Hepatic stellate cell (primary cell): ENCODE measurements at regions not wholly inside any gene's neighbourhood (a gene's known extent, or its start where the extent isn't known, plus 50 kb on each side); places are given as distances from the start of the nearest gene placed in this dataset.
"Not testable (repeated sequence)": the region's sequence is repeated elsewhere in the genome, so short reads cannot be mapped to it uniquely, and the experiment has no call there.

Source experiments
- DNase-seq: peaks from one replicate; pipeline ENCODE4 v3.0.0; 2011; ENCODE audit warnings: low spot score

DNA sequence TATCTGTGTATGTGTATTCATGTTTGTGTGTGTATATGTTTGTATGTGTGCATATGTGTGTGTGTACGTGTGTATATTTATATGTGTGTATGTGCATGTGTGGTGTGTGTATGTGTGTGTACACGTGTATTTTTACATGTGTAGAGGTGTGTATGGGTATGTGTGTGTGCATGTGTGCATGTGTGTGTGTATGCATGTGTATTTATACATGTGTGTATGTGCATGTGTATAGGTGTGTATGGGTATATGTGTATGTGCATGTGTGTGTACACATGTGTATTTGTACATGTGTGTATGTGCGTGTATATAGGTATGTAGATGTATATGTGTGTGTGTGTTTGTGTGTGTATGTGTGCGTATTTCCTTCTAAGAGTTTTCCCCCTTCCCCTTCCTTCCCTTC, 207.7 kb upstream of the ATP6AP2 start:
- no peak for DNase-seq

DNA sequence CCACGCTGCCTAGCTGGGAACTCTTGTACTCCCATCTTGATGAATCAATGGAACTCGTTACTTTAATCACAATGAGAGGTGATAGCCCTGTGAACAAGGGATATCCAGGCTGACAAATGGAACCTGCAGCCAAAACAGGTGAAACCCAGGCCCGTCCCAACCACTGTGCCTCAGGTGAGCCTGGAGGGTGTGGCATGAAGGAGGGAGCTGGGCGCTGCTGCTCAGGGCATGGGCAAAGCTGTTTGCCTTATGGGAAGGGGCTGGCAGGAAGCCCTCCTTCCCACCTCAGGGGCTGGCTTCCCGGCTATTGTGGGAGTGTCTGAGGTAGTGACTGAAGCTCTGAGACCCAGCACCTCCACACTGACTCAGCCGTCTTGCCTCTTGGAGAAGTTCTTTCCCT, 209.4 kb upstream of the ATP6AP2 start:
- DNase-seq: no peak

DNA sequence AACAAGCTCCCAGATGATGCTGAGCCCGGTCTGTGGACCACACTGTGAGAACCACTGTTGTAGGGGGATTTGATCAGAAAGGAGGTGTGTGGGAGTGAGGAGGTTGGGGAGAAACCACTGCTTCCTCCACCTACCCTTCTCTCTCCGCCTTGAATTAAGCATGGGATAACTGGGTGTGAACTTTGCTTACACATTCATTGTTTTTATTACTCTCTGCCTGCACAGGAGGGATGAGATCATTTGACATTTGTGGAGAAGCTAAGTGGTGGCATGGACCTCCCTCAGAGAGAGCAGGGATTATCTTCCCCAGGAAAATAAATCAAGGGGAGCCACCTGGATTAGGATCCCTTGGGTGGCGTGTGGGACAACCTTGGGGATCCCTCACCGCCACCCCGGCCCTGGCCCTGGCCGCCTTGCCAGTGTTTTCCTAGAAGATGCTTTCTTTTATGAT, 212.1 kb upstream of the ATP6AP2 start:
- DNase-seq: no peak

DNA sequence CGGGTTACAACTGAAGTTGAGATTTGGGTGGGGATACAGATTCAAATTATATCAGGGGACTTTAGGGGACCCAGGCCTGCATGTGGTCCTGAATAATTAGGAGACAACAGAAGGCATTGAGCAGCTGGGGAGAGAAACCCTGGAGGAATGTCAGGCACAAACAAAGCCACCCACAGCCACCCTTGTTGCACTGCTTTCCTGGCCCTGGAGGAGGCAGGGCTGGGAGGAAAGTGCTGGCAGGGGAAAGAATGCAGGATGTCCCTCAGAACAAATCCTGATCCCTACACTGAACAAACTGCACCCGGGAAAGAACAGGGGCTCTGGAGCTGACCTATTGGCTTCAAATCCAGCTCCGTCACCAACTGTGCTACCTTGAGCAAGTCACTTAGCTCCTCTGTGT, 214.1 kb upstream of the ATP6AP2 start:
- DNase-seq: no peak

DNA sequence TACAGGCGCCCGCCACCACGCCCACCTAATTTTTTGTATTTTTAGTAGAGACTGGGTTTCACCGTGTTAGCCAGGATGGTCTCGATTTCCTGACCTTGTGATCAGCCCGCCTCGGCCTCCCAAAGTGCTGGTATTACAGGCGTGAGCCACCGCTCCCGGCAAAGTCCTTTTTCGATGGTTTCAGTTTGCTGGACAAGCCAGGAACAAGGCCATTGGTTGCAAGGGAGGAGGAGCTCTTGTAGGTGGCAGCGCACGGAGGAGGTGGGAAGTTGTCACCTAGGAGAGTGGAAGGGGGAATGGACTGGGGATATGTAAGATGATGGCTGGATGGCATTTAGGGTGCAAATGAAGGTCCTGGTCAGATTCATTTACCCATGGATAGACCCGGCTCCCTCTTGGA, 218.5 kb upstream of the ATP6AP2 start:
- DNase-seq: not testable (repeated sequence)

DNA sequence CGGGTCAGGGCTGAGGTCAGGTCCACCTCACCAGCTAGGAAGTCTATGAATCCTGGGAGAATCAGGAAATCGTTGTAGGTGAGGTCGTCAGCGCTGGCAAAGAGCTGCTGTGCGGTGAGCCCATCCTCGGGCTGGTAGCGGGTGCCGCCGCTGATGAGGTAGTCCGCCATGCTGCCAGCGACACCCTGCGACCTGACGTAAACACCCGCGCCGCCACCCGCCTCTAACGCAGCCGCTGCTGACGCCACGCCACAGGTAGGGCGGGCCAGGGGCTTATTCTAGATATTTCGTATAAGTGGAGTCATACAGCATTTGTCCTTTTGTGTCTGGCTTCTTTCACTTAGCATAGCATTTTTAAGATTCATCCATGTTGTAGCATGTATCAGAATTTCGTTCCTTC, 220.2 kb upstream of the ATP6AP2 start:
- DNase-seq: no peak

DNA sequence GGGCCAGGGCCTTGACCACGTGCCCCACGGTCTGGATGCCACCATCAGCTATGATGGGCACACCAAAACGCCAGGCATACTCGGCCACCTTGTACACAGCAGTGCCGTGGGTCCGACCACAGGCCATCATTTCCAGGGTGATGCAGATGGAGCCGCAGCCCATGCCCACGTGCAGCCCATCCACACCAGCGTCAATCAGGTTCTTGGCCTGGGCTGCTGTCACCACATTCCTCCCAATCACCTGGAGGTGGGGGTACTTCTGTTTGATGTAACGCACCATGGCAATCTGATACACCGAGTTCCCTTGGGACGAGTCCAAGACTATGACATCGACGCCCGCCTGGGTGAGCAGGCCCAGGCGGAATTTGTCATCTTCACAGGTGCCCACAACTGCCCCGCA, 221.2 kb upstream of the ATP6AP2 start:
- no peak for DNase-seq

DNA sequence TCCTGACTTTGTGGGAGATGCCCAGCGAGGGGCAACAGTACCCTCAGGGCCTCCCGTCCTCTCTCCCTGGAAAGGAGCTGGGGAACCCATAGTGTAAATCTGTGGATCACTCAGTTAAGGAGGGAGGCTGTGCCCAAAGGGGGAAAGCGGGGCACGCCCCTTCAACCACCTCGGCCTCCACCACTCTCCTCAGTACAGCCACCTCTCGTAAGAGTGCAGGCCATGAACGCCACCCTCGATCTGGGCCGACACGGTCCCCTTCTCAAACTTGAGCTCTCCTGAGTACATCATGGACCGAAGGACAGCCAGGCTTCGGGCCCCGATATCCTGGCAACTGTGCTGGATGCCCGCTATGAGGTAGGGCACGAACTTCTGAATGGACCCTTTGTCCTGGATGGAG, 221.8 kb upstream of the ATP6AP2 start:
- DNase-seq: no peak

DNA sequence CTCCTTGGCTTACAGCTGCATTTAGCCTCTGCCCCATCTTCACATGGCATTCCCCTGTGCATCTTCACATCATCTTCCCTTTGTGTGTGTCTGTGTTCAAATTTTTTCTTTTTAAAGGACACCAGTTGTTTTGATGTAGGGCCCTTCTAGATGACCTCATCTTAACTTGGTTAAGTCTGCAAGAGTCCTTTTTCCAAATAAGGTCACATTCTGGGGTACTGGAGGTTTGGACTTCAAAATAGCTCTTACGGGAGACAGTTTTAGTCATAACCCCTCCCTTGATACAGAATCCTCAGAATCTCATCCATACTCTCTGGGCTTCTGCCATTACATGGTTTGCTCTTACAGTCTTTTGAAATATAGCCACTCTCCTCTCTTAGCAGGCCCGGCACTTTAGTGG, 231.5 kb upstream of the ATP6AP2 start:
- no peak for DNase-seq

DNA sequence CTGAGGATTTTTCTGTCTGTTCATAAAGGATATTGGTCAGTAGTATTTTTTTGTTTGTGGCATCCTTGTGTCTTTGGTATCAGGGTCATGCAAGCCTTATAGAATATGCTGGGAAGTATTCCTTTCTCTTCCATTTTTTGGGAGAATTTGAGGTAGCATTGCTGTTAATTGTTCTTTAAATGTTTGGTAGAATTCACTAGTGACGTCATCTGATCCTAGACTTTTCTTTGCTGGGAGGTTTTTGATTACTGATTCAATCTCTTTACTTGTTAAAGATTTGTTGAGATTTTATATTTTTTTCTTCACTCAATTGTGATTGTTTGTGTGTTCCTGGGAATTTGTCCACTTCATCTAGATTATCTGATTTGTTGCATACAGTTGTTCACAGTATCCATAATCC, 234.4 kb upstream of the ATP6AP2 start:
- no peak for DNase-seq

DNA sequence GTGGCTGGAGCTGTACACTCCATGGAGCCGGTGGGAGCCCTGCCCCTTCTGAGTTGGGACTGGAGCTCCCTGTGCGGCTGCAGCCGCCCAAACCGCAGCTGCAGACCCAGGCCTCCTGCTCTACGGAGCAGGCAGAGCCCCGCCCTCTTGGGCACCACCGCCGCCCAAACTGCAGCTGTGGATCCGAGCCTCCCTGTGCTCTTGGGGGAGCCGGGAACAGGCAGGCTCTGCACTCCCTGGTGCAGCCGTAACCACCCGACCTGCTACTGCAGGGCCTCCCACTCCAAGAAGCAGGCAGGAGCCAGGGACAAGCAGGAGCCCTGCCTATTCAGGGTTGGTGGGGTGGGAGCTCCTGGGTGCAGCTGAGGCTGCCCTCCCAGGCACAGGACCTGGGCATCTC, 237.5 kb upstream of the ATP6AP2 start:
- no peak for DNase-seq

DNA sequence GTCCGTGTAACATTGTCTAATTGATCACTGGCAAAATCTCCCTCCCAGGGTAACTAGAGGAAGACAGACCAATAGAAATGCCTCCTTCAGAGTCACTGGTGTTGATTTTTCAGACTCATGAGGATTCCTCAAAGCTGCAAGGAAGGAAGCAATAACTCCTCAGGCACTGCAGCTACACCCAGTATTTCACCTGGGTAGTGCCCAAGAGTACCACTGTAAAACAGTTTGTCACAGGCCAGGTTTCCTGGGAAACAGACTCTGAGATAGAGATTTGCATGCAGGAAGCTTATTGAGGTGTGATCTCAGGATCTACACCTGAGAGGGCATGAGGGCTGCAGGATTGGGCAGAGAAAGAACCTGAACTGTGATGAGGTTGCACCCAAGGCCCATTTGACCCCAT, 240.7 kb upstream of the ATP6AP2 start:
- no peak for DNase-seq

DNA sequence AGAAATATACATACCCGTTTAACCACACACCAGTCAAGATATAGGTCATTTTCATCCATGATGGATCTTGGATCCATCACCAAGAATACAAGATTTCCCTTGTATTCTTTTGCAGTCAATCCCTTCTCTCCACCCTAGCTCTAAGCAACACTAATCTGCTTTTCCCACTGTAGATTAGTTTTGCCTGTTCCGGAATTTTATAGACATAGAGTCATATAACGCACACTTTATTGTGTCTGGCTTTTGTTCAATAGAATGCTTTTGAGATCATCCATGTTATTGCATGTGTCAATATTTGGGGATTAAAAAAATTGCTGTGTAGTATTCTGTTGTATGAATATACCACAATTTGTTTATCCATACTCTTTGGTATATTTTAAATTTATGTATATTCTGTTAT, 235.6 kb upstream of the BCOR start:
- no peak for DNase-seq

DNA sequence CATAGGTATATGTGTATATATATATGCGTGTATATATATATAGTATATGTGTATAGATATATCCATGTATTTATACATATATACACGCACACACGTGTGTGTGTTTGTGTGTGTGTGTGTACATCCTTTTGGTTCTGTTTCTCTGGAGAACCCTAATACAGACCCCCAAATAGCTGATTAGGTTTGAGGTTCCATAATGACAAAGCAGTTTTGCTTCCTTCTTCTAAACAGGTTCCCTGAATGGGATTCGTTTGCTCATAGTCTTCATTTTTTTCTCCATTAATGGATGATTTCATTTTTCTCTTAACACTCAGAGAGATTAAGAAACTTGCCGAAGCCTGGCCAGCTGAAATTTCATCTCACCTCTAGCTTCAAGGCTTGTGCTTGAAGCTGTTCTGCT, 234.0 kb upstream of the BCOR start:
- no peak for DNase-seq

DNA sequence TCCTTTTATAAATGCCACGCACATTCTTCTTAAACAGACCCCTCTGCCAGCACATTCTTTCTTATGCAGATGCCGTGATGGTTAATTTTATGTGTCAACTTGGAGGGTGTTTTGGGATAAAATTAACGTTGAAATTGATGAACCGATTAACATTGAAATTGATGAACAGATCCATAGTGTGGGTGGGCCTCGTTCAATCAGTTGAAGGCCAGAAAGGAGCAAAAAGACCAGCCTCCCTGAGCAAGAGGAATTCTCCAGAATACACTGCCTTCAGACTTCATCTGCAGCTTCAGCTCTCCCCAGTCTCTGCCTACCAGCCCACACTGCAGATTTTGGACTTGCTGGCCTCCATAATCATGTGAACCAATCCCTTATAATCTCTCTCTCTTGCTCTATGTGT, 233.6 kb upstream of the BCOR start:
- no peak for DNase-seq

DNA sequence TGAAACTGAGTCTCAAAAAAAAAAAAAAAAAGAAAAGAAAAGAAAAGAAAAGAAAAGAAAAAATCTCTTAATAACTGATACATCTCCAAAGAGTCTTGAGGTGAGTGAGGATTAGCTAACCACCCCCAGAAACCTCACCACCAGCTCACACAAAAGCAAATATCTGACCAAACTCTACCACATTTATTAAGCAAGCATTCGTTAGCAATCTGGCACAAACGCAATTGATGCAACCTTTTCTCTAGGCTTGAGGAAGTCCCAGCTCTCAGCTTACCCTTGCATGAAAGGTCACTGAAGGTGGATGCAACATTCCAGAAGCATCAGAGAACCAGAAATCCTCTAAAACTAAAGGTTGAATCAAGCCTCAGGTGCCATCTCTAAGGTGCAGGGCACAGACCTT, 231.9 kb upstream of the BCOR start:
- DNase-seq: no peak

DNA sequence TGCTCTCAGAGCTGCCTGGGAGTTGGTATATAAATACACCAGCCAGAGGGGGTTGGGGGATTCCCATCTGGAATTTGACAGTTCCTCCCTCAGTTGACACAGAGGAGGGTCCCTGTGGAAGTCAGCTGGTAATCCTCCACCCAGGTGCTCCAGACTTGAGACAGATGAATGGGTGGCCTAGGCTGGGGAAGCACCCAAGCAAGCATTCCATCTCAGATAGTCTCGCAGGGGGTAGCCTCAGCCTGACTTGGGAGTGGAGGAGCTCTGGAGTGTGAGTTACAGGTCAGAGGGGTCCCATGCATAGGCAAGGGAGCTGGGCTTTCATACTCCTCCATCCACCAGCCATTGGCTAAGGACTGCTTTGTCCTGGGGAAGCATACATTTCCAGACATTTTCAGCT, 229.3 kb upstream of the BCOR start:
- DNase-seq: no peak

DNA sequence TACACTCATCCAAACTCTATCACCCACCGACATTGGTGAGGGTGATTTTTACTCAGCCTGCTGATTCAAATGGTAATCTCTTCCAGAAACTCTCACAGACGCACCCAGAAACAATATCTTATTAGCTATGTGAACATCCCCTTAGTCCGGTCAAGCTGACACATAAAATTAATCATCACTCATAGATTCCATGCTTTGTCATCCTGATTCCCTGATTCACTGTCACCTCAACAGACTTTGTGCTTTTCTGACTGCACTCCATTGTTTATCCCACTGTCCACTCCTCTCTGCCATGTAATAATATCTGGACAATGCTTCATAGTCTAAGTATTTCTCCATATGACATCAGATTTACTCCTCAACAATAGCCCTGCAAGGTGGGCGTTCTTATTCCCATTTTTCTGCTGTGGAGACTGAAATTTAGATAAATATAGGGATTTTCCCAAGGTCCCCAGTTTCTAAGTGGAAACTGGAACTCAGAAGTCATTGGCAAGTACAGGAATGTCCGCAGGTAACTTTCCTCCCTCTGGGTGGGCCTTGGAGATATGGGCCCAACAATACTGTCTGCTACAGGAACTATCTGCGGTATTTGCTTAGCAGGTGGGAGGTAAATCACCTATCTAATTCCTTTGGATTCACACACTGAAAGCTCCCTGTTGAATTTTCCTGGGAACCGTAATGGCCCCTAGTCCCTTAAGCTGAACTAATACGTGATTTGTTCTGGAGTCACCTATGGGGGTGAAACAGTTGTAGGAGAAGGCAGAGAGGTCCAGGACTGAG, 228.6 kb upstream of the BCOR start:
- no peak for DNase-seq

DNA sequence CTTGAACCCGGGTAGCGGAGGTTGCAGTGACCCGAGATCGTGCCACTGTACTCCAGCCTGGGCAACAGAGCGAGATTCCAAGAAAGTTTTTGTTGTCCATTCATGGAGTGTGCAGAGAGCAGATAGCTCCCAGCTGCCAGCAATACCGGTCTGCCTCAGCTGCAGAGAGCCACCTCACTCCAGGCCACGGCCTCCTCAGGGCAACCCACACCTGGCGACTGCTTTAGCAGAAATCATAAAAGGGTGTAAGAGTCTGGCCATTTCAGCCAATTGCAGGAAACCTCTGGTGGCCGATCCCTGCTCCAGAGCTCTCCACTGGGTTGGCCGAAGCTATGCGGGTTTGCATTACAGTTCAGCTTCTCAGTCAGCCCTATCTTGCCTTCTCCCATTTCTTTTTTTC, 227.4 kb upstream of the BCOR start:
- no peak for DNase-seq

DNA sequence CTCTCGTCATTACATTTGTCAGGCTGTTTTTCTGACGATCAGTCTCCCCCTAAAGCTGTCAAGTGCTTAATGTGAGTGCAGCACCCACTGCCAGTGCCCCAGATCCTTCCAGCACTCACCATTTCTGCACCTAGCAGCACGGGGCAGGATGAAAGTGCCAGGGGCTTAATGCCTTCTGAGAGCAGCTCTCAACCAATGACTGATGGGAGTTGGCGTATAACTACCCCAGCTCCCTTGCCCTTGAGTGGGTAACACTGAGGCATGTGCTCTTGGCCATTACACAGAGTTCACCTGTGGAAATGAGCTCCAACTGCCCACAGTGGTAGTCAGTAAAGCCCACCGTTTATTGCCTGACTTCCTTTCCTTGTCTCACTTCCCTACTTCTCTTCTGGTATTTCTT, 226.2 kb upstream of the BCOR start:
- no peak for DNase-seq

DNA sequence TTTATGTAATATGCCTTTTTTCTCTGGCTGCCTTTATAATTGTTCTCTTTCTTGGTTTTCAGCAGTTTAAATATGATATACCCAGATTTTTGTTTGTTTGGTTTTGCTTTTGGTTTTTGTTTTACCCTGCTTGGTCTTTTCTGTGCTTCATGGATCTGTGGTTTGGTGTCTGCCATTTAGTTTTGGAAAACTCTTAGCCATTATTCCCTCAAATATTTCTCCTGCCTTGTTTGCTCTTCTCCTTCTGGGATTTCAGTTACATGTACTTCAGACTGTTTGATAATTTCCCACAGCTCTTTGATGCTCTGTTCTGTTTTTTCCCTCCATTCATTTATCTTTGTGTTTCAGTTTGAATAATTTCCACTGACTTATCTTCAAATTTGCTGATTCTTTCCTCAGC, 223.1 kb upstream of the BCOR start:
- no peak for DNase-seq

DNA sequence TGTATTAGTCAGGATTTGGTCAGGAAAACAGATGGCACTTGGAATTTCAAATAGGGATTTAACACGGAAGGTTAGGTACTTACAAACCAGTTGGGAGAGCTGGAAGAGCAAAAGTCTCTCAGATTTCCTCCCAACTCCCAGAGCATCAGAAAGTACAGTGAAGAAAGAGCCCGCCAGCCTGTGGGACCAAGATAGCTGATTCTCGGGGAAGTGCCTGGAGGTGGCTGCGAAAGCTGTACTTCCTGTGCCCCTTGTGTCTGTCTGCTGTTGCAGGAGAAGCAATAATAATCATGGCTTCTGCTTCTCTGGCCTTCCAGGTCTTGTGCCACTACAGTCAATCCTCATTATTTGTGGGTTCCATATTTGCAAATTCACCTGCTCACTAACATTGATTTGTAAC, 221.0 kb upstream of the BCOR start:
- DNase-seq: no peak

DNA sequence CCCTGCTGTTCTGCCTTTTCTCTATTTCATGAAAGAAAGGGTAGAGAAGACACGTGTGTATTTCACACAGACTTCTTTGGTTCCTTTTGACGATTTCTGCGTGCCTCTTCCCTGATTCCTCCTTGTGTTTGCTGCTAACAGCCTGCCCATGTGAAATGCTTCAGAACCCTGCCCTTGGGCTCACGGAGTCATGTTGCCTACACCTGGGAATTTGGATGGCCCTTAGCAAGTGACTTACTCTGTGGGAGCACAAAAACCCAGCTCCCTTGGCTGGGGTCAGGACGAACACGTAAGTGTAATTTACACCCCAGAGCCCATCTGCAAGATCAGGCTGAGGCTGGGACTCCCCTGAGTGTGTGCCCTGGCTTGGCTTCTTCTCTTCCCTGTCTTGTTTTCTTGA, 220.3 kb upstream of the BCOR start:
- DNase-seq: no peak

DNA sequence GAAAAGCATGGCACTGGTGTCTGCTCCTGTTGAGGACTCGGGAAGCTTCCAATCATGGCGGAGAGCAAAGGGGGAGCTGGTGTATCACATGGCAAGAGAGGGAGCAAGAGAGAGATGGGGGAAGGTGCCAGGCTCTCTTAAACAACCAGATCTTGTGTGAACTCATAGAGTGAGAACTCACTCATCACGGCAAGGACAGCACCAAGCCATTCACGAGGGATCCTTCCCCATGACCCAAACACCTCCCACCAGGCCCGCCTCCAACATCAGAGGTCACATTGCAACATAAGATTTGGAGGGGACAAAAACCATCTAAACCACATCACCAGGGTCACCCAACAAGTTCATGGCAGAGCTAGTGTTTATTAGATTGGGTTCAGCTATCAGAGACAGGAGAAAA, 218.7 kb upstream of the BCOR start:
- DNase-seq: no peak

DNA sequence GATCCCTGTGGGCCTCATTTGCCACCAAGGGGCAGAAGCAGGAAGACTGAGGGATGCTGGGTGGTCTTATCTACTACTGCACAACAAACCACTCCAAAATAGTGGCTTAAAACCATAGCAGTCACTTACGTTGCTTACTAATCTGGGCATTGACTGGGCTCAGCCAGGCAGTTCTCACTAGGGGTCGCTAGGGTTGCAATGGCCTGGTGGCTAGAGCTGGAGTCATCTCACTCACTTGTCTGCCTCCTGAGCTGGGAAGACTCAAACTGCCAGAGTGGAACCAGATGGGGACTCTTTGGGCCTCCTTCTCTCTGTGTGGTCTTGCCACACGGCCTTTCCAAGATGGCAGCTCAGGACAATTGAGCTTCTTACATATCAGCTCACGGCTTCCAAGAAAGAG, 216.3 kb upstream of the BCOR start:
- no peak for DNase-seq
